ENCODE measurements at regions not wholly inside any gene's neighbourhood (a gene's known extent, or its start where the extent isn't known, plus 50 kb on each side); places are given as distances from the start of the nearest gene placed in this dataset.

GRCh38 chr11:10373340-10373739 lies 68.5 kb downstream of the ADM start:
- no peaks in the 10 kb centered on the region for H3K9me3 ChIP-seq (replicated peaks; ENCODE audit: insufficient read depth, low read length)
- no peak for DNase-seq

DNA sequence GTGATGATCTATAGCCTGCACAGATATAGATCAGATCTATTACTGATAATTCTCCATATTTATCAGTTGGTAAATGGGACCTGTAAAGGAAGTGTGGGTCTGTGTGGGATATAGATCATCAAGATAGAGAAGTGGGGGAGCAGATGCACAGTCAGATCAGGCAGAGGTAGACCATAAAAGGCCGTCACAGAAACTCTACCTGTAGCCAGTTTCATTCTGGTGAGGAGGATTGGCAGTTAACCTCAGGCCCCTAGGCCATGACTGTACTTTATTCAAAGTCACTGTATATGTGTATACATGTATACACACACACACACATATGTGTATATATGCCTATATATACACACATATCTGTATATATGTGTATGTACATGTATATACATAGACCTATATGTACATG lies 69.1 kb downstream of the ADM start:
- Histone ChIP-seq H3K9ac (ENCODE audit: low read length) (no peak overlapping the region), H3K4me3 (ENCODE audit: low read length) (no peak overlapping the region), H3K27ac (ENCODE audit: low read length) (no peak overlapping the region), H3K9me3 (replicated peaks; ENCODE audit: insufficient read depth, low read length) (no peaks in the 10 kb centered on the region), H2AFZ (ENCODE audit: low read length) (no peak overlapping the region), H3K9me2 (replicated peaks; ENCODE audit: insufficient read depth, low read length) (no peaks in the 10 kb centered on the region), H3K79me2 (ENCODE audit: low read length) (no peaks in the 10 kb centered on the region), H3K4me1 (ENCODE audit: low read length) (no peaks in the 10 kb centered on the region), H3K4me2 (ENCODE audit: low read depth, low read length) (no peak overlapping the region), H3F3A (ENCODE audit: insufficient read depth, low read length) (no peaks in the 10 kb centered on the region), H3K36me3 (replicated peaks; ENCODE audit: insufficient read depth, low read length) (no peaks in the 10 kb centered on the region), H3K27me3 (replicated peaks; ENCODE audit: insufficient read depth, low read length) (no peaks in the 10 kb centered on the region), H4K20me1 (ENCODE audit: insufficient read depth, low read length) (no peaks in the 10 kb centered on the region)
- DNase-seq, result no peak
- TF ChIP-seq EZH2 (optimal IDR thresholded peaks at IDR 0.05; ENCODE audit: low read depth, low read length) (no peak), EZH2phosphoT487 (IDR thresholded peaks at IDR 0.05; ENCODE audit: low read length) (no peak), CTCF (IDR thresholded peaks at IDR 0.05; ENCODE audit: low read length) (no peak)

More at GRCh38 chr11:10373340-10373739, 68.5 kb downstream of the ADM start:
- no peak overlapping the region for H3K27ac ChIP-seq (ENCODE audit: low read length)
- H3K27me3 ChIP-seq (replicated peaks; ENCODE audit: insufficient read depth, low read length), result no peaks in the 10 kb centered on the region
- no peaks in the 10 kb centered on the region for H3K79me2 ChIP-seq (ENCODE audit: low read length)
- H3F3A ChIP-seq (ENCODE audit: insufficient read depth, low read length), result no peaks in the 10 kb centered on the region
- no peaks in the 10 kb centered on the region for H3K36me3 ChIP-seq (replicated peaks; ENCODE audit: insufficient read depth, low read length)
- H4K20me1 ChIP-seq (ENCODE audit: insufficient read depth, low read length), result no peaks in the 10 kb centered on the region
- no peaks in the 10 kb centered on the region for H3K4me1 ChIP-seq (ENCODE audit: low read length)
- no peak overlapping the region for H3K9ac ChIP-seq (ENCODE audit: low read length)
- TF ChIP-seq EZH2phosphoT487 (IDR thresholded peaks at IDR 0.05; ENCODE audit: low read length) (no peak), CTCF (IDR thresholded peaks at IDR 0.05; ENCODE audit: low read length) (no peak), EZH2 (optimal IDR thresholded peaks at IDR 0.05; ENCODE audit: low read depth, low read length) (no peak)
- H3K4me3 ChIP-seq (ENCODE audit: low read length), result no peak overlapping the region
- no peak overlapping the region for H3K4me2 ChIP-seq (ENCODE audit: low read depth, low read length)
- no peak overlapping the region for H2AFZ ChIP-seq (ENCODE audit: low read length)
- H3K9me2 ChIP-seq (replicated peaks; ENCODE audit: insufficient read depth, low read length), result no peaks in the 10 kb centered on the region

DNA sequence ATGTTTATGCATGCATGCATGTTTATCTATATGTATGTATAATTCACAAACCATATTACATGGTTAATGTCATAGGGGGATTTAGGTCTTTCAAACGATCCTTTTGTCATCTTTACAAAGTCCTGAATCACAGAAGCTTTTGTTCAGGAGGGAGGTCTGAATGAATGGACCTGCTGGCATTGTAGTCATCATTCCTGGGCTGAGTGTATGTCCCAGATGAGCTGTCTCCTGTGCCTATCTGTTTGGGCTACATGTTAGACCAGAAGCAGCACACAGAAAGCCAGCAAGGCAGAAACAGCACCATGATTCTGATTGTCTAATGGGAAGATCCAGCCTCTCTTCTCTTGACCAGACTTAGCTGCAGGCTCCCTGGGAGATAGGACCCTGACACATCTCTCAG lies 69.5 kb downstream of the ADM start:
- H3K4me1 ChIP-seq (ENCODE audit: low read length), result no peaks in the 10 kb centered on the region
- no peak overlapping the region for H3K4me2 ChIP-seq (ENCODE audit: low read depth, low read length)
- H3K79me2 ChIP-seq (ENCODE audit: low read length), result no peaks in the 10 kb centered on the region
- H3K9me2 ChIP-seq (replicated peaks; ENCODE audit: insufficient read depth, low read length), result no peaks in the 10 kb centered on the region
- no peaks in the 10 kb centered on the region for H4K20me1 ChIP-seq (ENCODE audit: insufficient read depth, low read length)
- no peaks in the 10 kb centered on the region for H3F3A ChIP-seq (ENCODE audit: insufficient read depth, low read length)
- no peaks in the 10 kb centered on the region for H3K9me3 ChIP-seq (replicated peaks; ENCODE audit: insufficient read depth, low read length)
- no peaks in the 10 kb centered on the region for H3K27me3 ChIP-seq (replicated peaks; ENCODE audit: insufficient read depth, low read length)
- H3K4me3 ChIP-seq (ENCODE audit: low read length), result no peak overlapping the region
- no peak overlapping the region for H3K27ac ChIP-seq (ENCODE audit: low read length)
- no peak for DNase-seq
- no peak for TF ChIP-seq EZH2 (optimal IDR thresholded peaks at IDR 0.05; ENCODE audit: low read depth, low read length)
- no peak for TF ChIP-seq CTCF (IDR thresholded peaks at IDR 0.05; ENCODE audit: low read length)
- no peak for TF ChIP-seq EZH2phosphoT487 (IDR thresholded peaks at IDR 0.05; ENCODE audit: low read length)
- H3K9ac ChIP-seq (ENCODE audit: low read length), result no peak overlapping the region
- H3K36me3 ChIP-seq (replicated peaks; ENCODE audit: insufficient read depth, low read length), result no peaks in the 10 kb centered on the region
- no peak overlapping the region for H2AFZ ChIP-seq (ENCODE audit: low read length)
